Adrenal gland (tissue), 9 donors: ENCODE measurements at regions not wholly inside any gene's neighbourhood (a gene's known extent, or its start where the extent isn't known, plus 50 kb on each side); places are given as distances from the start of the nearest gene placed in this dataset.

ENCODE experiments used
- DNase-seq, 7 donors: peaks; one replicate each; pipeline ENCODE4 v3.0.0-alpha.2; 2019 to 2020
- H3K27ac ChIP-seq, 5 donors: fragments of 200-600 bp; sonication (generic) in 4 of 5; 1 replicate in 3 of 5; 2 replicates in 2 of 5; pipeline versions ENCODE4 v1.5.1 to v1.8.0; 2016 to 2020; ENCODE audit warnings: mild to moderate bottlenecking in 1 of 5
- H3K27me3 ChIP-seq: fragments of 200-600 bp; 2 replicates; pipeline ENCODE4 v1.8.0; 2021
- H3K36me3 ChIP-seq, 2 donors: fragments of 200-600 bp; replicated peaks in 1 of 2; 1 replicate in 1 of 2; 2 replicates in 1 of 2; pipeline versions ENCODE4 v1.5.1 to v1.8.0; 2018 to 2022
- H3K4me1 ChIP-seq, 2 donors: fragments of 200-600 bp; replicated peaks in 1 of 2; 1 replicate in 1 of 2; 2 replicates in 1 of 2; pipeline versions ENCODE4 v1.5.1 to v1.8.0; 2018 to 2021
- H3K4me3 ChIP-seq, 4 donors: fragments of 200-600 bp; sonication (generic) in 3 of 4; one replicate each; pipeline ENCODE4 v1.5.1; 2016 to 2018
- H3K9me3 ChIP-seq, 3 donors: fragments of 200-600 bp; sonication (generic) in 1 of 3; replicated peaks in 1 of 3; 1 replicate in 2 of 3; 2 replicates in 1 of 3; pipeline versions ENCODE4 v1.5.1 to v1.8.0; 2016 to 2021
- POLR2A ChIP-seq, 2 donors: fragments of 450-650 bp; IDR thresholded peaks; one replicate each; pipeline ENCODE4 v1.6.1; 2017; ENCODE audit warnings: antibody characterized with exemption in 2 of 2, mild to moderate bottlenecking in 2 of 2, moderate library complexity in 1 of 2
- WGBS, 4 donors: extraction: QIAGEN DNeasy Blood & Tissue Kit in 2 of 4; methylation state at CpG; one replicate each; pipeline versions ENCODE4 v1.1.5 to v1.1.7; 2013 to 2017; 5-methylcytosine and 5-hydroxymethylcytosine counted together
- intact Hi-C, 2 donors: fragments of 100-400 bp; cut with DNase I; formaldehyde crosslinking; loops; one replicate each; pipeline versions ENCODE4 v1.14.1 to v1.15.0; 2022 to 2023
- TF ChIP-seq, protein P1 (sequence below), 6 experiments: fragments of 450-650 bp in 4 of 6; fragments of 200-600 bp in 2 of 6; sonication (generic) in 1 of 6; IDR thresholded peaks; 1 replicate in 5 of 6; 2 replicates in 1 of 6; pipeline versions ENCODE4 v1.5.1 to v1.8.0; 2016 to 2021; ENCODE audit warnings: antibody characterized with exemption in 6 of 6, mild to moderate bottlenecking in 2 of 6, moderate library complexity in 1 of 6
- donor health status: healthy with polysubstance abuse.
- donor health status: Bipolar disorder and iron deficiency.
- donor health status: DM: yes; HTN: yes; CAD: no.
- donor health status: DM: no; HTN: no; CAD: no.
- donor health status: DM: no; HTN: no; CAD: no.

- 82 to 91% (median 89%) methylated on average over 2 of the region's 2 CpGs for WGBS, 4 donors
- TF ChIP-seq, protein P1, sequence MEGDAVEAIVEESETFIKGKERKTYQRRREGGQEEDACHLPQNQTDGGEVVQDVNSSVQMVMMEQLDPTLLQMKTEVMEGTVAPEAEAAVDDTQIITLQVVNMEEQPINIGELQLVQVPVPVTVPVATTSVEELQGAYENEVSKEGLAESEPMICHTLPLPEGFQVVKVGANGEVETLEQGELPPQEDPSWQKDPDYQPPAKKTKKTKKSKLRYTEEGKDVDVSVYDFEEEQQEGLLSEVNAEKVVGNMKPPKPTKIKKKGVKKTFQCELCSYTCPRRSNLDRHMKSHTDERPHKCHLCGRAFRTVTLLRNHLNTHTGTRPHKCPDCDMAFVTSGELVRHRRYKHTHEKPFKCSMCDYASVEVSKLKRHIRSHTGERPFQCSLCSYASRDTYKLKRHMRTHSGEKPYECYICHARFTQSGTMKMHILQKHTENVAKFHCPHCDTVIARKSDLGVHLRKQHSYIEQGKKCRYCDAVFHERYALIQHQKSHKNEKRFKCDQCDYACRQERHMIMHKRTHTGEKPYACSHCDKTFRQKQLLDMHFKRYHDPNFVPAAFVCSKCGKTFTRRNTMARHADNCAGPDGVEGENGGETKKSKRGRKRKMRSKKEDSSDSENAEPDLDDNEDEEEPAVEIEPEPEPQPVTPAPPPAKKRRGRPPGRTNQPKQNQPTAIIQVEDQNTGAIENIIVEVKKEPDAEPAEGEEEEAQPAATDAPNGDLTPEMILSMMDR (IDR thresholded peaks at IDR 0.05) = no peak
- TF ChIP-seq POLR2A (IDR thresholded peaks at IDR 0.05) = no peak
- H3K9me3 ChIP-seq = no peaks in the 10 kb centered on the region
- H3K4me3 ChIP-seq = no peak overlapping the region
- DNase-seq = no peak
- no peaks in the 10 kb centered on the region for H3K36me3 ChIP-seq
- no peak overlapping the region for H3K27ac ChIP-seq
- no peaks in the 10 kb centered on the region for H3K27me3 ChIP-seq
- H3K4me1 ChIP-seq = no peaks in the 10 kb centered on the region
- intact Hi-C loops = no loop called here
These were observed 126.5 kb upstream of the FBXO11 start for GRCh38 chr2:48032765-48033164.

DNA sequence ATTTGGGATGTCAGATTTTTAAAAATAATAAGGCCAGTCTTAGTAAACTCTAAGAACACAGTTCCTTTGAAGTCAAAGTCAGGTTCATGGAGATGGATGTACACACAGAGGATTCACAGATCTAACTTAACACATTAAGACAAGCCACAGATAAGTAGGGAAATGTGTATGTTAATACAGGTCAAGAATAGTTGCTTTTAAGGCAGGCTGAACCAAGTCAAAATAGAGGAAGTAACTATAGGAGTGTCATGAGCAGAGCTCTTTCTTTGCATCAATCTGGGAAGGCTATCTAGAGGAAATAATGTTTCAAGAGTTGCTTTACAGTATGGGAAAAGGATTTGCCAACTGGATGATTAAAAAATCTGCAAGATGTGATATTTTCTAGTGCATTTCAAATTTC lies 128.0 kb upstream of the FBXO11 start:
- no peak overlapping the region for H3K4me3 ChIP-seq
- no peaks in the 10 kb centered on the region for H3K36me3 ChIP-seq
- no peaks in the 10 kb centered on the region for H3K4me1 ChIP-seq
- DNase-seq = no peak
- no peaks in the 10 kb centered on the region for H3K9me3 ChIP-seq
- H3K27me3 ChIP-seq = no peaks in the 10 kb centered on the region
- H3K27ac ChIP-seq = no peak overlapping the region
- intact Hi-C loops = no loop called here
- TF ChIP-seq, protein P1 (IDR thresholded peaks at IDR 0.05) = no peak
- no peak for TF ChIP-seq POLR2A (IDR thresholded peaks at IDR 0.05)

- WGBS, 4 donors = 92 to 96% (median 95%) methylated on average over 2 of the region's 2 CpGs
- intact Hi-C loops = no loop called here
These were observed 130.0 kb upstream of the FBXO11 start for GRCh38 chr2:48036312-48036711.

DNA sequence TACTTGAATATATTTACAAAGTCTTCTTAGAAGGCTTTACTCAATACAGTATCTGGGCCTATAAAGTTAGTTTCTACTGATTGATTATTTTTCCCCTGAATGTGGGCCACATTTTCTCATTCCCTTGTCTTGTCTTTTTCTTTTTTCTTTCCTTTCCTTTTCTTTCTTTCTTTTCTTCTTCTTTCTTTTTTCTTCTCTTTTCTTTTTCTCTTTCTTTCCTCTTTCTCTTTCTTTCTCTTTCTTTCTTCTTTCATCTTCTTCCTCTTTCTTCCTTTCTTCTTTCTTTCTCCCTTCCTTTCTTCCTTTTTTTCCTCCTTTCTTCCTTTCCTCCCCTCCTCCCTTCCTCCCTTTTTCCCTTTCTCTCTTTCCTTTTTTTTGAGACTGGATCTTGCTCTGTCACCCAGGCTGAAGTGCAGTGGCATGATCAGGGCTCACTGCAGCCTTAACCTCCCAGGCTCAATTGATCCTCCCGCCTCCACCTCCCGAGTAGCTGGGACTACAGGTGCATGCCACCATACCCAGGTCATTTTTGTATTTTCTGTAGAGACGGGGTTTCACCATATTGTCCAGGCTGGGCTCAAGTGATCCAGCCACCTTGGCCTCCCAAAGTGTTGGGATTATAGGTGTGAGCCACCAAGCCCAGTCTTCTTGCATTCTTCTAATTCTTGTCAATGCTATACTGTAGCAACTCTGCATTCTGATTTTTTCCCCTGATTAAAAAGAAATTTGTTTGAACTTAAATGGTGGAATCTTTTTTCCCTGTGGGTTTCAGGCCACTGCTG lies 133.1 kb upstream of the FBXO11 start:
- Histone ChIP-seq H3K27me3 (no peaks in the 10 kb centered on the region), H3K27ac (no peak overlapping the region), H3K4me3 (no peak overlapping the region), H3K9me3 (no peaks in the 10 kb centered on the region), H3K36me3 (no peaks in the 10 kb centered on the region), H3K4me1 (no peaks in the 10 kb centered on the region)
- no peak for DNase-seq
- intact Hi-C loops = no loop called here
- 85 to 94% (median 92%) methylated on average over 3 of the region's 3 CpGs for WGBS, 4 donors
- TF ChIP-seq, protein P1 (IDR thresholded peaks at IDR 0.05) = no peak
- no peak for TF ChIP-seq POLR2A (IDR thresholded peaks at IDR 0.05)

More at GRCh38 chr2:48036312-48036711, 130.0 kb upstream of the FBXO11 start:
- H3K27me3 ChIP-seq = no peaks in the 10 kb centered on the region
- H3K4me1 ChIP-seq = no peaks in the 10 kb centered on the region
- TF ChIP-seq, protein P1 (IDR thresholded peaks at IDR 0.05) = no peak
- TF ChIP-seq POLR2A (IDR thresholded peaks at IDR 0.05) = no peak
- H3K27ac ChIP-seq = no peak overlapping the region
- DNase-seq = no peak
- no peaks in the 10 kb centered on the region for H3K36me3 ChIP-seq
- no peaks in the 10 kb centered on the region for H3K9me3 ChIP-seq
- H3K4me3 ChIP-seq = no peak overlapping the region
